Endothelial cell of umbilical vein (primary cell): ENCODE measurements at regions not wholly inside any gene's neighbourhood (a gene's known extent, or its start where the extent isn't known, plus 50 kb on each side); places are given as distances from the start of the nearest gene placed in this dataset.

ENCODE experiments used
- BruUV-seq: library from RNA; stranded (reverse); fragments of 400-500 nt; replicated peaks from 2 replicates; lab custom pipeline; 2021; lab: Mats Ljungman, UMichigan
- CTCF ChIA-PET: fragments of 300-600, 350-600 bp; sonication (Branson Sonifier 250); formaldehyde crosslinking; loops from one replicate; lab custom pipeline; 2021; ENCODE audit warnings: antibody characterized with exemption, inconsistent platforms; lab: Charles Lee
- POLR2A ChIA-PET: fragments of 300-600, 350-600 bp; sonication (Branson Sonifier 250); formaldehyde crosslinking; loops from one replicate; lab custom pipeline; 2021; ENCODE audit warnings: antibody characterized with exemption, inconsistent platforms; lab: Charles Lee
- DNase-seq: peaks from one replicate; pipeline ENCODE4 v3.0.0-alpha.2; 2011; ENCODE audit warnings: low read depth, low spot score
- FAIRE-seq: peaks from 2 replicates; lab custom pipeline; 2011; peaks lifted over from hg19 to GRCh38; lab: Jason Lieb, UNC
- H2AFZ ChIP-seq: 2 replicates; pipeline ENCODE4 v1.6.0; 2012; ENCODE audit warnings: low read depth, low read length, control low read depth, inconsistent platforms
- H3K27ac ChIP-seq: 2 replicates; pipeline ENCODE4 v1.5.1; 2011; ENCODE audit warnings: low read depth, mild to moderate bottlenecking, control low read depth, low read length, moderate library complexity; ENCODE audit not compliant: insufficient read depth
- H3K27me3 ChIP-seq, 2 experiments: 2 replicates each; pipeline versions ENCODE4 v1.6.0 to v1.6.1; 2011; ENCODE audit warnings: low read length in 2 of 2, mixed read lengths in 1 of 2; ENCODE audit not compliant: control insufficient read depth in 2 of 2, insufficient read depth in 2 of 2
- H3K36me3 ChIP-seq, 2 experiments: 2 replicates in 1 of 2; 3 replicates in 1 of 2; pipeline ENCODE4 v1.5.1; 2011; ENCODE audit warnings: low read length in 2 of 2, mild to moderate bottlenecking in 1 of 2, moderate library complexity in 1 of 2; ENCODE audit not compliant: control insufficient read depth in 2 of 2, insufficient read depth in 2 of 2; ENCODE audit errors: extremely low read depth in 1 of 2
- H3K4me1 ChIP-seq: 3 replicates; pipeline ENCODE4 v1.5.1; 2011; ENCODE audit warnings: mild to moderate bottlenecking, low read length; ENCODE audit not compliant: control insufficient read depth, insufficient read depth; ENCODE audit errors: extremely low read depth
- H3K4me2 ChIP-seq: 2 replicates; pipeline ENCODE4 v1.6.1; 2011; ENCODE audit warnings: low read length, control low read depth, mixed read lengths; ENCODE audit not compliant: insufficient read depth
- H3K4me3 ChIP-seq, 3 experiments: fragments of 200-600 bp in 1 of 3; sonication (generic), shearing (Covaris generic) in 1 of 3; replicated peaks in 1 of 3; 2 replicates each; pipeline ENCODE4 v1.5.1; 2011 to 2016; ENCODE audit warnings: control low read depth in 3 of 3, low read length in 3 of 3, mild to moderate bottlenecking in 2 of 3, inconsistent platforms in 1 of 3, low read depth in 1 of 3, moderate library complexity in 1 of 3; ENCODE audit not compliant: insufficient read depth in 1 of 3
- H3K79me2 ChIP-seq: 2 replicates; pipeline ENCODE4 v1.6.0; 2012; ENCODE audit warnings: low read length, inconsistent platforms; ENCODE audit not compliant: control insufficient read depth, insufficient read depth
- H3K9ac ChIP-seq: replicated peaks from 2 replicates; pipeline ENCODE3; 2011; ENCODE audit warnings: low read length, control low read depth; ENCODE audit not compliant: insufficient read depth; ENCODE audit errors: extremely low read depth
- H3K9me1 ChIP-seq: replicated peaks from 3 replicates; pipeline ENCODE4 v1.6.0; 2011; ENCODE audit warnings: mild to moderate bottlenecking, low read length; ENCODE audit not compliant: control insufficient read depth, insufficient read depth; ENCODE audit errors: extremely low read depth
- H3K9me3 ChIP-seq: replicated peaks from 2 replicates; pipeline ENCODE4 v1.5.1; 2012; ENCODE audit warnings: low read length, inconsistent platforms; ENCODE audit not compliant: control insufficient read depth, insufficient read depth
- H4K20me1 ChIP-seq: replicated peaks from 2 replicates; pipeline ENCODE3; 2011; ENCODE audit warnings: mild to moderate bottlenecking, low read length; ENCODE audit not compliant: control insufficient read depth, insufficient read depth; ENCODE audit errors: extremely low read depth
- CTCF ChIP-seq, 2 donors: IDR thresholded peaks; 1 replicate in 1 of 2; 2 replicates in 1 of 2; pipeline ENCODE4 v1.5.1; 2011; ENCODE audit warnings: low read length in 2 of 2, mild to moderate bottlenecking in 2 of 2, moderate library complexity in 2 of 2, control low read depth in 1 of 2, inconsistent platforms in 1 of 2, low read depth in 1 of 2; ENCODE audit not compliant: insufficient read depth in 1 of 2; ENCODE audit errors: extremely low read depth in 1 of 2
- EZH2 ChIP-seq: IDR thresholded peaks from 2 replicates; pipeline ENCODE4 v1.6.1; 2012; ENCODE audit warnings: borderline replicate concordance, low read depth, mild to moderate bottlenecking, moderate library complexity, low read length, inconsistent platforms; ENCODE audit not compliant: severe bottlenecking
- FOS ChIP-seq: IDR thresholded peaks from 2 replicates; pipeline ENCODE4 v1.6.1; 2011; ENCODE audit warnings: mild to moderate bottlenecking, low read length, moderate library complexity, borderline replicate concordance; ENCODE audit not compliant: insufficient read depth
- GATA2 ChIP-seq: IDR thresholded peaks from 2 replicates; pipeline ENCODE4 v1.7.0; 2011; ENCODE audit warnings: low read depth, mild to moderate bottlenecking, moderate library complexity, mixed read lengths, low read length; ENCODE audit not compliant: insufficient read length, insufficient read depth
- JUN ChIP-seq: IDR thresholded peaks from 2 replicates; pipeline ENCODE4 v1.6.1; 2011; ENCODE audit warnings: borderline replicate concordance, low read depth; ENCODE audit not compliant: insufficient read length, insufficient read depth
- MAX ChIP-seq: IDR thresholded peaks from 2 replicates; pipeline ENCODE4 v1.6.1; 2011; ENCODE audit not compliant: insufficient read depth, insufficient read length
- MYC ChIP-seq: IDR thresholded peaks from one replicate; pipeline ENCODE4 v1.6.1; 2011; ENCODE audit warnings: mild to moderate bottlenecking, low read depth, low read length
- POLR2A ChIP-seq: IDR thresholded peaks from 2 replicates; pipeline ENCODE4 v1.6.1; 2012; ENCODE audit warnings: low read depth, mild to moderate bottlenecking, control low read depth, low read length
- POLR2AphosphoS5 ChIP-seq: IDR thresholded peaks from 2 replicates; pipeline ENCODE4 v1.6.1; 2012; ENCODE audit warnings: low read depth, mild to moderate bottlenecking, control low read depth, low read length, moderate library complexity; ENCODE audit not compliant: insufficient read depth
- dilution Hi-C: fragments of 300-500 bp; cut with MboI; formaldehyde crosslinking; loops from one replicate; pipeline ENCODE4 v1.15.0; 2019; ENCODE audit warnings: low sequenced_read_pairs; ENCODE audit not compliant: extremely low pct_ligation_motif_present
- intact Hi-C: fragments of 100-400 bp; cut with micrococcal nuclease; formaldehyde crosslinking; loops from one replicate; pipeline ENCODE4 v1.10.0; 2022

GRCh38 chr1:199449681-199450080, 577.8 kb upstream of the NR5A2 start:
- CTCF ChIA-PET: interaction anchor here (1.0 kb wide), 1 partner anchor 14 kb away, joined by 3 read pairs; no protein-coding TSS in a partner anchor
- H3K27ac ChIP-seq: no peak overlapping the region
- dilution Hi-C loops: no loop called here

More at GRCh38 chr1:199449681-199450080, 577.8 kb upstream of the NR5A2 start:
- Histone ChIP-seq H3K4me3 (no peak overlapping the region), H4K20me1 (no peaks in the 10 kb centered on the region), H3K9ac (no peak overlapping the region), H3K27me3 (peaks cover 0 to under 1% of the 10 kb centered on the region in 2 experiments), H3K9me3 (no peaks in the 10 kb centered on the region), H3K9me1 (no peaks in the 10 kb centered on the region), H3K79me2 (no peaks in the 10 kb centered on the region), H3K4me2 (no peak overlapping the region), H3K4me1 (no peaks in the 10 kb centered on the region), H2AFZ (no peak overlapping the region), H3K36me3 (no peaks in the 10 kb centered on the region)
- POLR2A ChIA-PET: no interaction called here
- TF ChIP-seq JUN: no peak
- no peak for TF ChIP-seq CTCF (IDR thresholded peaks at IDR 0.05; ENCODE audit: extremely low read depth in 1 of 2, insufficient read depth in 1 of 2, low read depth in 1 of 2, low read length in 2 of 2)
- TF ChIP-seq POLR2A: no peak
- TF ChIP-seq POLR2AphosphoS5: no peak
- TF ChIP-seq EZH2: no peak
- no peak for TF ChIP-seq GATA2
- no peak for TF ChIP-seq MAX
- no peak for TF ChIP-seq FOS
- TF ChIP-seq MYC: no peak
- FAIRE-seq (no peak), DNase-seq (no peak)
- BruUV-seq: no TSS peak
- intact Hi-C loops: no loop called here
